SK-N-MC (cell line): ENCODE measurements at regions not wholly inside any gene's neighbourhood (a gene's known extent, or its start where the extent isn't known, plus 50 kb on each side); places are given as distances from the start of the nearest gene placed in this dataset.

Source experiments
- EZH2 ChIP-seq: fragments of 200-600 bp; sonication (generic); IDR thresholded peaks from one replicate; pipeline ENCODE4 v1.6.1; 2017; ENCODE audit warnings: antibody characterized with exemption
- POLR2AphosphoS5 ChIP-seq: IDR thresholded peaks from 2 replicates; pipeline ENCODE4 v1.6.1; 2012; ENCODE audit warnings: mild to moderate bottlenecking, low read depth, low read length, borderline replicate concordance

DNA sequence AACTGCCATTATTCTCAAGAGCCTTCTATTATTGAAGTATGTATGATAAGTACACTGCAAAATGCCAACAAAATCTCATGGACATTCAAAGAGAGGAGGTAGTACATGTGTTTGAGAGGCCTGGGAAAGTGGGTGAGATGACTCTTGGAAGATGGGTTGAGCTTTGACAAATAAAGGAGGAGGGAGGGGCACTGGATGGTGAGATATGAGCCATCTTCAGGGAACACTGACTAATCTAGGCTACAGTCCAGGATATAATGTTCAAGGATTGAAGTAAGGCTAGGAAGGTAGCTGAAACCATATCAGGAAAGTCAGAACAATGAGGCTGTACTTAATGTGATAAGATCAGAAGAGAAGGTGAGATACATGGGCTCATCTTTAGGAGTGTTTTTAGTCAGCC lies 559.7 kb downstream of the ZEB2 start:
- TF ChIP-seq EZH2 (no peak), POLR2AphosphoS5 (no peak)
